ENCODE measurements at regions not wholly inside any gene's neighbourhood (a gene's known extent, or its start where the extent isn't known, plus 50 kb on each side); places are given as distances from the start of the nearest gene placed in this dataset.

- Histone ChIP-seq H3K27me3 (ENCODE audit: insufficient read depth, low read length) (no peaks in the 10 kb centered on the region), H3K4me2 (ENCODE audit: insufficient read depth, low read length) (peak overlapping the region; percentile 41), H2AFZ (ENCODE audit: low read length) (no peak overlapping the region), H3K27ac (ENCODE audit: low read depth, low read length) (peak overlapping the region; percentile 78), H3K4me1 (ENCODE audit: insufficient read depth, low read length) (peaks cover 40% of the 10 kb centered on the region), H3K4me3 (ENCODE audit: insufficient read depth, low read length) (no peak overlapping the region), H4K20me1 (ENCODE audit: insufficient read depth, low read length) (no peaks in the 10 kb centered on the region), H3K79me2 (ENCODE audit: insufficient read depth, low read length) (no peaks in the 10 kb centered on the region), H3K36me3 (ENCODE audit: insufficient read depth, low read length) (no peaks in the 10 kb centered on the region), H3K9me3 (ENCODE audit: low read depth, low read length) (no peaks in the 10 kb centered on the region)
- no peak for DNase-seq (ENCODE audit: insufficient read length, low spot score, missing footprints)
- TF ChIP-seq, protein P1, sequence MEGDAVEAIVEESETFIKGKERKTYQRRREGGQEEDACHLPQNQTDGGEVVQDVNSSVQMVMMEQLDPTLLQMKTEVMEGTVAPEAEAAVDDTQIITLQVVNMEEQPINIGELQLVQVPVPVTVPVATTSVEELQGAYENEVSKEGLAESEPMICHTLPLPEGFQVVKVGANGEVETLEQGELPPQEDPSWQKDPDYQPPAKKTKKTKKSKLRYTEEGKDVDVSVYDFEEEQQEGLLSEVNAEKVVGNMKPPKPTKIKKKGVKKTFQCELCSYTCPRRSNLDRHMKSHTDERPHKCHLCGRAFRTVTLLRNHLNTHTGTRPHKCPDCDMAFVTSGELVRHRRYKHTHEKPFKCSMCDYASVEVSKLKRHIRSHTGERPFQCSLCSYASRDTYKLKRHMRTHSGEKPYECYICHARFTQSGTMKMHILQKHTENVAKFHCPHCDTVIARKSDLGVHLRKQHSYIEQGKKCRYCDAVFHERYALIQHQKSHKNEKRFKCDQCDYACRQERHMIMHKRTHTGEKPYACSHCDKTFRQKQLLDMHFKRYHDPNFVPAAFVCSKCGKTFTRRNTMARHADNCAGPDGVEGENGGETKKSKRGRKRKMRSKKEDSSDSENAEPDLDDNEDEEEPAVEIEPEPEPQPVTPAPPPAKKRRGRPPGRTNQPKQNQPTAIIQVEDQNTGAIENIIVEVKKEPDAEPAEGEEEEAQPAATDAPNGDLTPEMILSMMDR (IDR thresholded peaks at IDR 0.05; ENCODE audit: extremely low read depth, low read depth, low read length): no peak
These were observed 106.5 kb upstream of the RAD23B start for GRCh38 chr9:107176436-107177151.

GRCh38 chr9:107177243-107177839 lies 105.7 kb upstream of the RAD23B start:
- Histone ChIP-seq H3K4me1 (ENCODE audit: insufficient read depth, low read length) (peaks cover 40% of the 10 kb centered on the region), H3K27me3 (ENCODE audit: insufficient read depth, low read length) (no peaks in the 10 kb centered on the region), H3K27ac (ENCODE audit: low read depth, low read length) (peak overlapping the region; percentile 78), H2AFZ (ENCODE audit: low read length) (no peak overlapping the region), H3K4me3 (ENCODE audit: insufficient read depth, low read length) (no peak overlapping the region), H4K20me1 (ENCODE audit: insufficient read depth, low read length) (no peaks in the 10 kb centered on the region), H3K4me2 (ENCODE audit: insufficient read depth, low read length) (peak overlapping the region; percentile 28), H3K79me2 (ENCODE audit: insufficient read depth, low read length) (no peaks in the 10 kb centered on the region), H3K36me3 (ENCODE audit: insufficient read depth, low read length) (no peaks in the 10 kb centered on the region), H3K9me3 (ENCODE audit: low read depth, low read length) (no peaks in the 10 kb centered on the region)
- TF ChIP-seq, protein P1 (IDR thresholded peaks at IDR 0.05; ENCODE audit: extremely low read depth, low read depth, low read length): no peak
- no peak for DNase-seq (ENCODE audit: insufficient read length, low spot score, missing footprints)

- Histone ChIP-seq H4K20me1 (ENCODE audit: insufficient read depth, low read length) (no peaks in the 10 kb centered on the region), H3K4me3 (ENCODE audit: insufficient read depth, low read length) (no peak overlapping the region), H3K4me2 (ENCODE audit: insufficient read depth, low read length) (no peak overlapping the region), H3K27me3 (ENCODE audit: insufficient read depth, low read length) (no peaks in the 10 kb centered on the region), H3K36me3 (ENCODE audit: insufficient read depth, low read length) (no peaks in the 10 kb centered on the region), H3K79me2 (ENCODE audit: insufficient read depth, low read length) (no peaks in the 10 kb centered on the region), H3K27ac (ENCODE audit: low read depth, low read length) (peak overlapping the region; percentile 21), H3K9me3 (ENCODE audit: low read depth, low read length) (no peaks in the 10 kb centered on the region), H3K4me1 (ENCODE audit: insufficient read depth, low read length) (peaks cover 40% of the 10 kb centered on the region), H2AFZ (ENCODE audit: low read length) (no peak overlapping the region)
- TF ChIP-seq, protein P1 (IDR thresholded peaks at IDR 0.05; ENCODE audit: extremely low read depth, low read depth, low read length): no peak
- DNase-seq (ENCODE audit: insufficient read length, low spot score, missing footprints): no peak
These were observed 105.2 kb upstream of the RAD23B start for GRCh38 chr9:107177857-107178256.

GRCh38 chr9:107178293-107178692 lies 104.8 kb upstream of the RAD23B start:
- Histone ChIP-seq H3K27ac (ENCODE audit: low read depth, low read length) (no peak overlapping the region), H3K36me3 (ENCODE audit: insufficient read depth, low read length) (no peaks in the 10 kb centered on the region), H4K20me1 (ENCODE audit: insufficient read depth, low read length) (no peaks in the 10 kb centered on the region), H3K4me2 (ENCODE audit: insufficient read depth, low read length) (no peak overlapping the region), H3K27me3 (ENCODE audit: insufficient read depth, low read length) (no peaks in the 10 kb centered on the region), H3K4me1 (ENCODE audit: insufficient read depth, low read length) (peaks cover 40% of the 10 kb centered on the region), H3K4me3 (ENCODE audit: insufficient read depth, low read length) (no peak overlapping the region), H2AFZ (ENCODE audit: low read length) (no peak overlapping the region), H3K9me3 (ENCODE audit: low read depth, low read length) (no peaks in the 10 kb centered on the region), H3K79me2 (ENCODE audit: insufficient read depth, low read length) (no peaks in the 10 kb centered on the region)
- TF ChIP-seq, protein P1 (IDR thresholded peaks at IDR 0.05; ENCODE audit: extremely low read depth, low read depth, low read length): no peak
- no peak for DNase-seq (ENCODE audit: insufficient read length, low spot score, missing footprints)

All from osteoblast (primary cell).